Ascending aorta (tissue), 2 donors: ENCODE measurements at regions not wholly inside any gene's neighbourhood (a gene's known extent, or its start where the extent isn't known, plus 50 kb on each side); places are given as distances from the start of the nearest gene placed in this dataset.

ENCODE experiments used
- DNase-seq, 2 donors: peaks; one replicate each; pipeline ENCODE4 v3.0.0-alpha.2; 2019; ENCODE audit warnings: low spot score in 2 of 2
- H3K27ac ChIP-seq, 2 donors: fragments of 200-600 bp; sonication (generic); one replicate each; pipeline ENCODE4 v1.5.1; 2016 to 2017; ENCODE audit warnings: mild to moderate bottlenecking in 1 of 2
- H3K27me3 ChIP-seq: fragments of 200-600 bp; sonication (generic); one replicate; pipeline ENCODE4 v1.5.1; 2017
- H3K36me3 ChIP-seq, 2 donors: fragments of 200-600 bp; sonication (generic); one replicate each; pipeline ENCODE4 v1.5.1; 2016
- H3K4me1 ChIP-seq, 2 donors: fragments of 200-600 bp; sonication (generic); one replicate each; pipeline ENCODE4 v1.5.1; 2016 to 2017; ENCODE audit warnings: mild to moderate bottlenecking in 1 of 2
- H3K4me3 ChIP-seq, 2 donors: fragments of 200-600 bp; sonication (generic); one replicate each; pipeline ENCODE4 v1.5.1; 2016 to 2017; ENCODE audit warnings: mild to moderate bottlenecking in 1 of 2
- H3K9me3 ChIP-seq, 2 donors: fragments of 200-600 bp; sonication (generic); one replicate each; pipeline ENCODE4 v1.5.1; 2016
- CTCF ChIP-seq, 3 experiments: fragments of 200-600 bp in 2 of 3; fragments of 450-650 bp in 1 of 3; sonication (generic) in 2 of 3; IDR thresholded peaks; one replicate each; pipeline ENCODE4 v1.5.1; 2016 to 2019; ENCODE audit warnings: antibody characterized with exemption in 3 of 3, mild to moderate bottlenecking in 1 of 3, moderate library complexity in 1 of 3
- intact Hi-C: fragments of 100-400 bp; cut with DNase I; formaldehyde crosslinking; loops from one replicate; pipeline ENCODE4 v1.15.1; 2023

- TF ChIP-seq CTCF (IDR thresholded peaks at IDR 0.05) = no peak
- no peak overlapping the region for H3K4me3 ChIP-seq
- H3K36me3 ChIP-seq = no peaks in the 10 kb centered on the region
- DNase-seq = no peak
- no peaks in the 10 kb centered on the region for H3K4me1 ChIP-seq
- H3K9me3 ChIP-seq = no peaks in the 10 kb centered on the region
- H3K27ac ChIP-seq = no peak overlapping the region
- intact Hi-C loops = no loop called here
- H3K27me3 ChIP-seq = no peaks in the 10 kb centered on the region
Measured at GRCh38 chr2:138853296-138853695, 73.1 kb upstream of the NXPH2 start.

- peak in 2 of 3 experiments; percentile 10 to 14 for TF ChIP-seq CTCF (IDR thresholded peaks at IDR 0.05)
- Histone ChIP-seq H3K4me3 (no peak overlapping the region), H3K9me3 (no peaks in the 10 kb centered on the region), H3K36me3 (no peaks in the 10 kb centered on the region), H3K4me1 (no peaks in the 10 kb centered on the region), H3K27me3 (no peaks in the 10 kb centered on the region), H3K27ac (no peak overlapping the region)
- intact Hi-C loops = no loop called here
- DNase-seq = no peak
Measured at GRCh38 chr2:138846216-138846821, 66.1 kb upstream of the NXPH2 start.

- H3K36me3 ChIP-seq = no peaks in the 10 kb centered on the region
- no peaks in the 10 kb centered on the region for H3K9me3 ChIP-seq
- no peaks in the 10 kb centered on the region for H3K27me3 ChIP-seq
- no peak for DNase-seq
- TF ChIP-seq CTCF (IDR thresholded peaks at IDR 0.05) = no peak
- no peaks in the 10 kb centered on the region for H3K4me1 ChIP-seq
- H3K27ac ChIP-seq = no peak overlapping the region
- H3K4me3 ChIP-seq = no peak overlapping the region
- intact Hi-C loops = no loop called here
Measured at GRCh38 chr2:138842341-138842740, 62.2 kb upstream of the NXPH2 start.

GRCh38 chr2:138841459-138841858 is 61.3 kb upstream of the NXPH2 start:
- TF ChIP-seq CTCF (IDR thresholded peaks at IDR 0.05) = no peak
- no peaks in the 10 kb centered on the region for H3K27me3 ChIP-seq
- intact Hi-C loops = no loop called here
- no peaks in the 10 kb centered on the region for H3K4me1 ChIP-seq
- DNase-seq = no peak
- H3K9me3 ChIP-seq = no peaks in the 10 kb centered on the region
- H3K36me3 ChIP-seq = no peaks in the 10 kb centered on the region
- no peak overlapping the region for H3K27ac ChIP-seq
- H3K4me3 ChIP-seq = no peak overlapping the region

GRCh38 chr2:138838851-138839620 is 58.8 kb upstream of the NXPH2 start:
- no peak for TF ChIP-seq CTCF (IDR thresholded peaks at IDR 0.05)
- Histone ChIP-seq H3K4me3 (no peak overlapping the region), H3K9me3 (no peaks in the 10 kb centered on the region), H3K4me1 (no peaks in the 10 kb centered on the region), H3K27me3 (no peaks in the 10 kb centered on the region), H3K36me3 (no peaks in the 10 kb centered on the region), H3K27ac (no peak overlapping the region)
- intact Hi-C loops = no loop called here
- no peak for DNase-seq
